Kasumi-1 (cell line): ENCODE measurements at regions not wholly inside any gene's neighbourhood (a gene's known extent, or its start where the extent isn't known, plus 50 kb on each side); places are given as distances from the start of the nearest gene placed in this dataset.
"Not testable (repeated sequence)": the region's sequence is repeated elsewhere in the genome, so short reads cannot be mapped to it uniquely, and the experiment has no call there.

ENCODE experiments used
- DNase-seq, 2 experiments: peaks; one replicate each; lab custom pipeline; 2025; lab: John Stamatoyannopoulos, UW

DNA sequence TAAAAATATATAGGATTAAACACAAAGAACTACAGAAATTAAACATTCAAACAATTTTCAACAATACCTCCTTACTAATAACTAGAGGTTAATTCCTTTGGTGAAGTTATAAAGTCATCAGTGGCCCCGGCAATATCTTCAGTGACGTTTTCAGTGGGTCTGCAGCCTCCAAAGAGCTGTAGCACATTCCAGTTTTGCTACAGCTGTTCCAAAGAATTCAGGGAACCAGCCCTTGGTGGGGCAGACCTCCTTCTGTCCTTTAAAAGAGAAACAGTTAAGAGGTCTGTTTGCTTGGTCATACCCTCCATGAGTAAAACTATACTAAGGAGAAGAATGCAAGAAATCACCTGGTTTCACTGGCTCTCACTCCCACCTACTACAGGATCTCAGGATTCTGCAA, 99.2 kb upstream of the ZDHHC17 start:
- DNase-seq = no peak

DNA sequence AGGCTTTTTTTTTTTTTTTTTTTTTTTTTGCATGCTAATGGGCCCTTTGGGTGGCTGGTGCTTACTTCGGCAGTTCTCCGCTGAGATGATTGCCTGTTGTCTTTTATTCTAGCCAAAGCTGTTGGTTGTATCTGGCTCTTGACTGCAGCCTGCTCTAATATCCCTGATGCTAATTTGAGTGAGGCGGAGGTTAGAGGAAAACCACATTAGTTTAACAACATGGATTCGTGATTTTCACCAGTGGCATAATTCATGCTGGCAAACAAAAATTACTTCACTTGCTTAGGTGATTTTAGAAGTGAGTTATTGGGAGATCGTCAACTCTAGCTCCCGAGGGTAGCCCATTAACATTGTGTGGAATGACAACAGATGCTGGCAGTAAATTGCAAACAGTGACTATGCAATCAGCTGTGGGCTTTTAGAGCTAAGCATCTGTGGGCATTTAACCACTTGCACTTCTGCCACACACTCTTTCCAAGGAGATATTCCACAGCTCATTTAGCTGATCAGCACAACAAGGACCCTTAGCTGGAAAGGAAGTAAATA, 97.6 kb upstream of the ZDHHC17 start:
- no peak for DNase-seq

DNA sequence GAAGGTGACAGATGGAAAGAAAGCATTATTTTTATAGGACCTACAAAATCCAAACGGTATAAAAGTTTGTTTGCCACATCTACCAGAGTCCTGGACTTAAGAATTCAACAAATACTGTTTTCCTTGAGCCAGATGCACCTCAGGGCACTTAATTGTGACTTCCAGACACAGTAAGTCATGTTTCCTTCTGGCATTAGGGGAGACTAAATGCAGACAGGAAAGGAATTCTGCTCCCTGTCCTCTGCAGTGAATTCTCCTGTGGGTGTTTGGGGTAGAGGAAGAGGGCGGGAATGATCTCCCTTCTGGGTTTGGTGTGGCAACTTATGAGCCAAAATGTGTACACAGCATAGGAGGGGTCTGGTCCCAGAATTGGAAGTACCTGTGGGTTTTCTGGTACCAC, 93.9 kb upstream of the ZDHHC17 start:
- no peak for DNase-seq

DNA sequence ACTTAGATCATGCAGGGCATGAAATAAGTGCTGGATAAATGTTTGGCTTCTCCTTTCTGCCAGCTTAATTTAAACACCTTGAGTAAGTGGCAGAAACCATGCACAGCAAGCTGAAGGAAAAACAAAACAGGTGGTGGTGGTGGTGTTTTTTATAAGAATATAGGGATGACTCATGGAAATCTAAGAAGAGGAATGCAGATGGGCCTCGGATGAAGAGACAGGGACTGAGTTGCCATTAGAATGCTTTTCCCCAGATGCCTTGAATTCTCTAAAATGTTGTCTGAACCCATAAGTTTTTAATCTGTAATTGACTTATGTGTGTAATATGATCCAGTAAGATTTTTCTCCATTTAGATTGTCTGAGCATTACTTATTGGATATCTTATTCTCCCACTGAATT, 93.1 kb upstream of the ZDHHC17 start:
- no peak for DNase-seq

DNA sequence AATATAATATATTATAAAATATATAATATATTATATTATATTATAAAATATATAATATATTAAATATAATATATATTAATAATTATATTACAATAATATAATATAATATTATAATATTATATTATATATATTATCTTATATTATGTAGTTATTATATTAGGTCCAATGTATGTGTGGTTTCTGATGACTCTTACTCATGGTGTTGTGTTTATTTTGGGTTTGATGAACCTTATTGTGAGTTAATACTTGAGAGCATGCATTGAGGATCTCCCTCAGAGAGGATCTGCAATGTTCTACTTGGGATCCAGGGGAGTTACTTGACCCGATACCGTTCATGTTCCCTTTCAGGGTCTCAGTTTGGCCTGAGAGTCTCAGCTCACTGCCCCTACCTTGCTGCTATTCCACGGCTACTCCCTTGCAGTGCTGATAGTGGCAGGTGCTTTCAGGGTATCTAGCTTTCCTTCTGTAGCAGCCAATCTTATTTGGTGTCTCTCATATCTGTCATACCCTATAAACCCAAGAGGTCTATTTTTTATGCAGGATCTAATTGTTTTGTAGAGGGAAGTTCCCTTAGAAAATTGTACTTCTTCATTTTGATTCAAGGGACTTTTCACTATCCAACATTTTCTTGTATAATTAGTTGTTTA, 89.1 kb upstream of the ZDHHC17 start:
- peak; percentile 8 to 22 for DNase-seq

- DNase-seq = not testable (repeated sequence)
Measured at GRCh38 chr12:76676261-76676660, 87.7 kb upstream of the ZDHHC17 start.

GRCh38 chr12:76678992-76679391, 84.9 kb upstream of the ZDHHC17 start:
- no peak for DNase-seq

DNA sequence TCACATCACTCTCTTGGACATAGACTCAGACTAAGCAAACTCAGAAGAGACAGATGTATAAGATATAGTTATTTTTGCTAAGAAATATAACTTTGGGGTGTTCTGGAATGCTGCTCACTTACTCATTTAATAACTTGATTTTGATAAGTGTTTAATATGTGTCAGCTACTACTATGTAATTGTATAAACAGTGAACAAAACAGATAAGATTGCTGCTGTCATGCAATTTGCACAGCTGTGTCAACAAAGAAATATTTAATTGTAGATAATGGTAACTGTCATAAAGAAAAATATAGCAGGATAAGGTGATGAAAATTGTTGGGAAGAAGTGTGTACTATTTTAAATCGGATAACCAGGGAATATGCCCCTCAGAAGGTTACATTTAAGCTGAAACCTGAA, 84.1 kb upstream of the ZDHHC17 start:
- no peak for DNase-seq

GRCh38 chr12:76680940-76681339, 83.0 kb upstream of the ZDHHC17 start:
- DNase-seq = no peak

GRCh38 chr12:76685246-76685678, 78.7 kb upstream of the ZDHHC17 start:
- DNase-seq = peak; percentile 89 to 91

GRCh38 chr12:76687981-76688380, 75.9 kb upstream of the ZDHHC17 start:
- DNase-seq = peak; percentile 49 to 69

GRCh38 chr12:76688631-76689030, 75.3 kb upstream of the ZDHHC17 start:
- DNase-seq = peak; percentile 55 to 68

GRCh38 chr12:76690921-76691700, 72.8 kb upstream of the ZDHHC17 start:
- DNase-seq = no peak

DNA sequence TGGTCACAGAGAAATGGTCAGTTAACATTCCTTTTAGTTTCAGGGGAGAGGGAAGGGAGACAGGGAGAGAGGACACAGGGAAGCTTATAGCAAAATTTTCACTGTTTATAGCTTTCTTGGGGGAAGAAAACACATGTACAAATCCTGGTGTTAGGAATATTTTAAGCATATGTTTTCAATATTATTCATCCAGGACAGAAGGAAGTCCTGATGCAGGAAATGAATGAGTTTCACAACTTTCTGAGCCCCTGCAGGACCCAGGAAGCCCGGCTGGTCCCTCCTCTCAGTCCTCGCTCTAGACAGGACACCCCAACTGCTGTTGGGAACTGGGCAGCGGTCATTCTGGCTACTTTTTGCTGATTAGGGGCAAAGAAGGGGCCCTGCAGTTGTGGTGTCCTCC, 71.1 kb upstream of the ZDHHC17 start:
- no peak for DNase-seq

DNA sequence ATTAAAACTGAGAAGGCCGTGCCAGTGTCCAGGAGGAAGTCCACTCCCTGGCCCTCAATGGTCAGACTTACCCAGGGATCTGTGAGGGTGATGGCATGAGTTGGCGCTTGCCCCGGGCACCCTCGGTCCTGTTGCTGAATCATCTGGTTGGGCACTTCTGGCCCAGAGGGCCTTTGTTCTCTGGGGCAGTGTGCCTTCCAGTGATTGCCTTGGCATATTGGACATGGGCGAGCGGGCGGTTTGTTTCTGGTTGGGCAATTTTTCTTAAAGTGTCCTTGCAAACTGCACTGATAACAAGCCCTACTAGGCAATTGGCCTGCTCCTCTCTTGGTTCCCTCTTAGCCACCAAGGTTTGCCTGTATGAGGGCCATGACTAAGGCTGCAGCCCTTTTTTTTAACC, 69.5 kb upstream of the ZDHHC17 start:
- no peak for DNase-seq

DNA sequence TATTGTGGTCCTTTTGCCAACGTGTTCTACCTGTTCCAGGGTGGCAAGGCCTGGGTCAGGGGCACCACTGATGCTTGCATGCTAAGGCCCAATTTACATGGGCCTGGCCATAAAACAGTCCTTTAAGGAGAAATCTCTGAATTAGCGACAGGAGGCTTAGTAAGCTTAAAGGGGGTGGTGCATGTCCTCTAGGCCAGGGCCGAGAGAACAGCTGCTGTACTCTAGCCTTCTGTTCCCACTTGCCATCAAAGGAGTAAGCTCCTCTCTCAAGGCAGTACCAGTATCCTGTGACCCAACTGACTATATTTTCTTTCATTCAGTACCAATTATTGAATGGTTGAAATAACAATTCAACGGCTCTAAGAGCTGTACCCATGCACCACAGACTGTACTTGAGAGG, 67.7 kb upstream of the ZDHHC17 start:
- no peak for DNase-seq

- DNase-seq = no peak
Measured at GRCh38 chr12:76697849-76698248, 66.1 kb upstream of the ZDHHC17 start.

DNA sequence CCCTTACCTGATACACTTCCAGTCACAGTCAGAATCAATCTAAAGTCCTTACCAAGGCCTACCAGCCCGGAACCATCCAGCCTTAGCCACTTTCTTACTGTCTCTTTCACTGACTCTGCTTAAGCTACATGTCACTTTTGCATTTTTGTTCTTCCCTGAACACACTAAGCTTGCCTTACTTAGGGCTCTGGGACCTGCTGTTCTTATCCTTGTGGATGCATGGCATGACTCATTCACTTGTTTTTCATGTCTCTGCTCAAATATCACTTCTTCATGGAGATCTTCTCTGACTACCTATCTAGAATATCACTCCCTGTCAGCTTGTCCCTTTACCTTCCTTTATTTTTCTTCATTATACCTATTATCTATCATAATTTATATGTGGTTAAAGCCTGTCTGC, 65.6 kb upstream of the ZDHHC17 start:
- no peak for DNase-seq

DNA sequence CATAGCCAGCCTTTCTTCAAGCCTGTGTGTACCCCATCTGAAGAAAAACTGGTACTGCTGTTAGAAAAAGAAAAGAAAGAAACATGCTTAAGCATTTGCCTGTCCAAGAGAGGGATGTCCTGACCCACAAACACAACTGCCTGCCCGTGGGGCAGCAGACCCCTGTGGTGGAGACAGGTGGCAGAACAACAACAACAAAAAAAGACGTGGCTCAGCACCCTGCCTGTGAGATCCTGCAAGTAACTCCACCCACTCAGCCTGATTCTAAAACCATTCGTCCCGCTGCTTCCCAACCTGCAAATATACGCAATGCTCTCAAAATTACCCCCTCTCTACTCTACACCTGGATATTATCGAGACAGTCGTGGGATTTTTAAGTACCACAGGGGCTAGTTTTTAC, 64.9 kb upstream of the ZDHHC17 start:
- no peak for DNase-seq

DNA sequence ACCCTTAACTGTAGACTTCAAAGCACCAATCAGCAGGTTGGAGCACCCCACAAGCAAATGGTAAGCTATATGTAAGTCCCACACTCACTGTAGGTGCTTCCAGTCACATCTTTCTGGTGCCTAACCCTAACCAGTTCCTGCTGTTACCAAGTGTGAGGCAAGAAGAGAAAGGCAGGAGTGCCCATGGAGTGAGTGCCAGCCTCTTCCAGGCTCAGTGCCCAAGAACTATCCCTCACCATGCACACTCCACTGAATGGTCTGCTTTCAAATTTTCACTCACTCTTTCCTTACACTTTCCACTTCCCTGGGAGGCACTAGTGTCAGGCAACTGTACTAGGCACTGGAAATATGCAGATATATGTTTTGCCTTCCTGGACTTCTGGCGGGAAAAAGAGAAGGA, 62.2 kb upstream of the ZDHHC17 start:
- no peak for DNase-seq

DNA sequence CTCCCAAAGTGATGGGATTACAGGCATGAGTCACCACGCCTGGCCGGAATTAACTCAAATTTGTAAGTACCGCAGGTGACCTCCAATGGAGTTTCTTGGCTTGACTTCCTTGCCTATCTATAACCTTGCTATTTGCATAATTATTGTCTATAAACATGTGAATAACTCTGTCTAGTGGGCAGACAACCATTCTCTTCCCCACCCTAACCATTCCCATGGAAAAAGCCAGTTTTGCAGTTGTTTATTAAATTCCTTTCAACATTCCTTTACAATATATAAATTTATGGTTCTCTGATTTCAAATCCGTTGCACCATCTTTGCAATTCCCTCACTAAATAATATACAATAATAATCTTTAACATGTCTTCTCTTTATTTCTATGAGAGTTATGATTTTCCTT, 61.0 kb upstream of the ZDHHC17 start:
- no peak for DNase-seq

- DNase-seq = no peak
Measured at GRCh38 chr12:76704693-76705092, 59.2 kb upstream of the ZDHHC17 start.

- DNase-seq = peak; percentile 78 to 80
Measured at GRCh38 chr12:76706101-76706500, 57.8 kb upstream of the ZDHHC17 start.
